ENCODE measurements at regions not wholly inside any gene's neighbourhood (a gene's known extent, or its start where the extent isn't known, plus 50 kb on each side); places are given as distances from the start of the nearest gene placed in this dataset.

DNA sequence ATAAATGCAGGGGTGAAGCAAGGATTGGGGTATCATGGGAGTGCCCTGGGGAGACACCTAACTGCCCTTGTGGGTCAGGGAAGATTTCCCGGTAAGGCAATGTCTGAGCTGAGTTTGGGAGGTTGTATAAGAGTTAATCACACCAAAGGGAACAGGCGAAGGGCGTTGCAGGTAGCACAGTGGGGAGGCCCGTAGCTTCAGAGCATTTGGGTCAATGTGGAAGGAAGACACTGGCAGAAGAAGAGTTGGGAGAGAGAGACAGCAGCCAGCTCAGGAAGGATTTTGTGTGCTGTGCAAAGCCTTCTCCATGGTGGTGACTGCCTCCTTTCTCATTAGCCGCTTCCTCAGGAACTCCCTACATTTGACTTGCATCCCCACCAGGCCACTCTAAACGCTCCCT lies 80.8 kb upstream of the LEP start:
- Histone ChIP-seq H4K20me1 (ENCODE audit: control insufficient read depth, insufficient read depth) (no peaks in the 10 kb centered on the region), H3K4me1 (ENCODE audit: control insufficient read depth, insufficient read depth, low read length) (no peaks in the 10 kb centered on the region), H2AFZ (ENCODE audit: control insufficient read depth, low read depth, low read length) (no peak overlapping the region), H3K9ac (ENCODE audit: control insufficient read depth, insufficient read depth, low read length) (no peak overlapping the region), H3K27me3 (replicated peaks in 1 of 2; ENCODE audit: control insufficient read depth in 2 of 2, insufficient read depth in 2 of 2, low read length in 1 of 2) (peaks cover 4 to 12% of the 10 kb centered on the region in 2 experiments), H3K27ac (ENCODE audit: control insufficient read depth, insufficient read depth) (no peak overlapping the region), H3K4me3 (no peak overlapping the region), H3K4me2 (ENCODE audit: control insufficient read depth, insufficient read depth) (no peak overlapping the region), H3K79me2 (ENCODE audit: control insufficient read depth, insufficient read depth, low read length) (no peaks in the 10 kb centered on the region), H3K36me3 (ENCODE audit: control insufficient read depth in 2 of 2, insufficient read depth in 2 of 2, low read length in 1 of 2) (no peaks in the 10 kb centered on the region), H3K9me3 (replicated peaks; ENCODE audit: control insufficient read depth, insufficient read depth, low read length) (no peaks in the 10 kb centered on the region)
- DNase-seq (ENCODE audit: low read depth, low spot score) (no peak), ATAC-seq (no peak), FAIRE-seq (no peak)
- intact Hi-C loops (cut with micrococcal nuclease; ENCODE audit: unreplicated experiment) = no loop called here
- in situ Hi-C loops (cut with MboI) = no loop called here
- POLR2A ChIA-PET = no interaction called here
- 27% methylated on average over 6 of the region's 6 CpGs for WGBS (ENCODE audit: insufficient coverage, insufficient replicate concordance, low lambda C conversion rate, missing lambda C conversion rate)
- SMC1A ChIA-PET (ENCODE audit: uncharacterized antibody, unreplicated experiment) = interaction anchor here (0.7 kb wide), 1 partner anchor 17 kb away, joined by 3 read pairs; no protein-coding TSS in a partner anchor
- no peak for TF ChIP-seq SIX5 (IDR thresholded peaks at IDR 0.05; ENCODE audit: low read depth, low read length, severe bottlenecking)
- no peak for TF ChIP-seq HSF1 (IDR thresholded peaks at IDR 0.05; ENCODE audit: low read depth, low read length)
- TF ChIP-seq NFYB (IDR thresholded peaks at IDR 0.05; ENCODE audit: insufficient read depth, low read depth, low read length) = no peak
- TF ChIP-seq MXI1 (IDR thresholded peaks at IDR 0.05; ENCODE audit: low read depth, low read length) = no peak
- no peak for TF ChIP-seq ZZZ3 (IDR thresholded peaks at IDR 0.05; ENCODE audit: control insufficient read depth, insufficient read length, low read depth)
- no peak for TF ChIP-seq HDAC6 (IDR thresholded peaks at IDR 0.05; ENCODE audit: unreplicated experiment)
- TF ChIP-seq REST (IDR thresholded peaks at IDR 0.05; ENCODE audit: low read depth, low read length) = no peak
- TF ChIP-seq SUPT20H (IDR thresholded peaks at IDR 0.05; ENCODE audit: borderline replicate concordance, control insufficient read depth, low read depth, low read length) = no peak
- no peak for TF ChIP-seq KLF5 (IDR thresholded peaks at IDR 0.05; ENCODE audit: partially characterized antibody)
- TF ChIP-seq CREM (IDR thresholded peaks at IDR 0.05; ENCODE audit: low read depth) = no peak
- no peak for TF ChIP-seq YBX1 (IDR thresholded peaks at IDR 0.05)
- no peak for TF ChIP-seq ZNF207 (IDR thresholded peaks at IDR 0.05; ENCODE audit: borderline replicate concordance)
- no peak for TF ChIP-seq FOXK2 (IDR thresholded peaks at IDR 0.05)
- TF ChIP-seq RELA (IDR thresholded peaks at IDR 0.05; ENCODE audit: borderline replicate concordance, partially characterized antibody) = no peak
- TF ChIP-seq PML (IDR thresholded peaks at IDR 0.05; ENCODE audit: low read length) = no peak
- CTCF ChIA-PET = interaction anchor here (0.6 to 1.5 kb wide), 2 partner anchors 25 to 386 kb away, joined by 3 to 4 read pairs; no protein-coding TSS in a partner anchor
- BruUV-seq (replicated peaks) = no TSS peak
- RAD21 ChIA-PET (ENCODE audit: unreplicated experiment) = no interaction called here
